Loucy (cell line): ENCODE measurements at regions not wholly inside any gene's neighbourhood (a gene's known extent, or its start where the extent isn't known, plus 50 kb on each side); places are given as distances from the start of the nearest gene placed in this dataset.
A peak's percentile ranks its signal among the peaks of the same experiment; 100 is the strongest.

Experiments
- H2AFZ ChIP-seq: fragments of 200-600 bp; sonication (generic); 2 replicates; pipeline ENCODE4 v1.6.0; 2016; ENCODE audit warnings: antibody characterized with exemption, mild to moderate bottlenecking, low read length, moderate library complexity
- H3F3A ChIP-seq: fragments of 200-600 bp; 2 replicates; pipeline ENCODE4 v1.6.0; 2016; ENCODE audit warnings: antibody characterized with exemption, low read depth, mild to moderate bottlenecking
- H3K27me3 ChIP-seq: fragments of 200-600 bp; sonication (generic); 2 replicates; pipeline ENCODE4 v1.6.1; 2014; ENCODE audit warnings: low read length, mild to moderate bottlenecking; ENCODE audit not compliant: insufficient read depth, poor library complexity, severe bottlenecking
- H3K36me3 ChIP-seq: fragments of 200-600 bp; sonication (generic); 2 replicates; pipeline ENCODE4 v1.6.1; 2016; ENCODE audit warnings: low read length; ENCODE audit not compliant: insufficient read depth
- H3K4me1 ChIP-seq: fragments of 200-600 bp; sonication (generic); 2 replicates; pipeline ENCODE4 v1.5.1; 2014; ENCODE audit warnings: low read length, mild to moderate bottlenecking; ENCODE audit not compliant: insufficient read depth, poor library complexity, severe bottlenecking
- H3K4me2 ChIP-seq: fragments of 200-600 bp; sonication (generic); 2 replicates; pipeline ENCODE4 v1.6.0; 2014; ENCODE audit warnings: antibody characterized with exemption, low read length, low read depth, mild to moderate bottlenecking; ENCODE audit not compliant: poor library complexity, severe bottlenecking
- H3K4me3 ChIP-seq: fragments of 200-600 bp; sonication (generic); 2 replicates; pipeline ENCODE4 v1.5.1; 2014; ENCODE audit warnings: low read length, mild to moderate bottlenecking, mixed read lengths; ENCODE audit not compliant: poor library complexity, severe bottlenecking
- H3K79me2 ChIP-seq: fragments of 200-600 bp; sonication (generic); 2 replicates; pipeline ENCODE4 v1.6.1; 2014; ENCODE audit warnings: low read length; ENCODE audit not compliant: insufficient read depth
- H3K9ac ChIP-seq: fragments of 200-600 bp; sonication (generic); 2 replicates; pipeline ENCODE4 v1.6.0; 2014; ENCODE audit warnings: mild to moderate bottlenecking, low read depth, low read length, moderate library complexity; ENCODE audit not compliant: poor library complexity, severe bottlenecking
- H3K9me2 ChIP-seq: fragments of 200-600 bp; sonication (generic); replicated peaks from 2 replicates; pipeline ENCODE4 v1.6.1; 2016; ENCODE audit warnings: low read depth, low read length, mixed read lengths
- H3K9me3 ChIP-seq: fragments of 200-600 bp; sonication (generic); 2 replicates; pipeline ENCODE4 v1.6.1; 2014; ENCODE audit warnings: mild to moderate bottlenecking, antibody characterized with exemption, low read length, low read depth; ENCODE audit not compliant: insufficient read depth
- H4K20me1 ChIP-seq: fragments of 200-600 bp; sonication (generic); 2 replicates; pipeline ENCODE4 v1.6.0; 2014; ENCODE audit warnings: antibody characterized with exemption, low read length, mild to moderate bottlenecking; ENCODE audit not compliant: insufficient read depth, poor library complexity, severe bottlenecking
- EZH2phosphoT487 ChIP-seq: fragments of 200-600 bp; IDR thresholded peaks from 2 replicates; pipeline ENCODE4 v1.6.1; 2018; ENCODE audit warnings: antibody characterized with exemption, mild to moderate bottlenecking, moderate library complexity, borderline replicate concordance
- TF ChIP-seq, protein P1 (sequence below): fragments of 200-600 bp; sonication (generic); conservative IDR thresholded peaks from 2 replicates; pipeline ENCODE4 v1.5.1; 2014; ENCODE audit warnings: mild to moderate bottlenecking, antibody characterized with exemption, low read length

DNA sequence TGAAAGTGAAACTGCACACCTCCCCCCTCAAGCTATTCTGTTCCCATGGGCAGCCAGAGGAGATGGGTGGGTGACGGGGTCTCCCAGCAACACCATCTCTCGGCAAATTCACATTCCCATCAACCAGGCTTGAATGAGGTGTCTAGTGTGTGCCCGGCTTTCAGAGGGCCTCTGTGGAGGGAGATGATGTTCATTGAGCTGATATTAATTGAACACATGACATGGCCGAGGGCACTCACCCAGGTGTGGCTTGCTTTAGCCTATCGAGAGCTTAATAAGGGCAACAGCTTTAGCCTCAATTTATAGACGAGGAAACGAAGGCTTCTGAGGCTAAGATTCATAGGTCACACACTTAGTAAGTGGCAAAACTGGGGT is 288.0 kb downstream of the UACA start:
- no peaks in the 10 kb centered on the region for H3K27me3 ChIP-seq
- peaks cover 72% of the 10 kb centered on the region for H3K4me1 ChIP-seq
- peak overlapping the region; percentile 44 for H3K9ac ChIP-seq
- H2AFZ ChIP-seq, result no peak overlapping the region
- no peaks in the 10 kb centered on the region for H3K9me3 ChIP-seq
- peak overlapping the region; percentile 52 for H3K4me2 ChIP-seq
- H3K36me3 ChIP-seq, result no peaks in the 10 kb centered on the region
- H3K9me2 ChIP-seq, result no peaks in the 10 kb centered on the region
- H4K20me1 ChIP-seq, result no peaks in the 10 kb centered on the region
- H3K4me3 ChIP-seq, result no peak overlapping the region
- H3F3A ChIP-seq, result no peaks in the 10 kb centered on the region
- H3K79me2 ChIP-seq, result no peaks in the 10 kb centered on the region
- TF ChIP-seq EZH2phosphoT487, result no peak
- TF ChIP-seq, protein P1, sequence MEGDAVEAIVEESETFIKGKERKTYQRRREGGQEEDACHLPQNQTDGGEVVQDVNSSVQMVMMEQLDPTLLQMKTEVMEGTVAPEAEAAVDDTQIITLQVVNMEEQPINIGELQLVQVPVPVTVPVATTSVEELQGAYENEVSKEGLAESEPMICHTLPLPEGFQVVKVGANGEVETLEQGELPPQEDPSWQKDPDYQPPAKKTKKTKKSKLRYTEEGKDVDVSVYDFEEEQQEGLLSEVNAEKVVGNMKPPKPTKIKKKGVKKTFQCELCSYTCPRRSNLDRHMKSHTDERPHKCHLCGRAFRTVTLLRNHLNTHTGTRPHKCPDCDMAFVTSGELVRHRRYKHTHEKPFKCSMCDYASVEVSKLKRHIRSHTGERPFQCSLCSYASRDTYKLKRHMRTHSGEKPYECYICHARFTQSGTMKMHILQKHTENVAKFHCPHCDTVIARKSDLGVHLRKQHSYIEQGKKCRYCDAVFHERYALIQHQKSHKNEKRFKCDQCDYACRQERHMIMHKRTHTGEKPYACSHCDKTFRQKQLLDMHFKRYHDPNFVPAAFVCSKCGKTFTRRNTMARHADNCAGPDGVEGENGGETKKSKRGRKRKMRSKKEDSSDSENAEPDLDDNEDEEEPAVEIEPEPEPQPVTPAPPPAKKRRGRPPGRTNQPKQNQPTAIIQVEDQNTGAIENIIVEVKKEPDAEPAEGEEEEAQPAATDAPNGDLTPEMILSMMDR, result no peak

DNA sequence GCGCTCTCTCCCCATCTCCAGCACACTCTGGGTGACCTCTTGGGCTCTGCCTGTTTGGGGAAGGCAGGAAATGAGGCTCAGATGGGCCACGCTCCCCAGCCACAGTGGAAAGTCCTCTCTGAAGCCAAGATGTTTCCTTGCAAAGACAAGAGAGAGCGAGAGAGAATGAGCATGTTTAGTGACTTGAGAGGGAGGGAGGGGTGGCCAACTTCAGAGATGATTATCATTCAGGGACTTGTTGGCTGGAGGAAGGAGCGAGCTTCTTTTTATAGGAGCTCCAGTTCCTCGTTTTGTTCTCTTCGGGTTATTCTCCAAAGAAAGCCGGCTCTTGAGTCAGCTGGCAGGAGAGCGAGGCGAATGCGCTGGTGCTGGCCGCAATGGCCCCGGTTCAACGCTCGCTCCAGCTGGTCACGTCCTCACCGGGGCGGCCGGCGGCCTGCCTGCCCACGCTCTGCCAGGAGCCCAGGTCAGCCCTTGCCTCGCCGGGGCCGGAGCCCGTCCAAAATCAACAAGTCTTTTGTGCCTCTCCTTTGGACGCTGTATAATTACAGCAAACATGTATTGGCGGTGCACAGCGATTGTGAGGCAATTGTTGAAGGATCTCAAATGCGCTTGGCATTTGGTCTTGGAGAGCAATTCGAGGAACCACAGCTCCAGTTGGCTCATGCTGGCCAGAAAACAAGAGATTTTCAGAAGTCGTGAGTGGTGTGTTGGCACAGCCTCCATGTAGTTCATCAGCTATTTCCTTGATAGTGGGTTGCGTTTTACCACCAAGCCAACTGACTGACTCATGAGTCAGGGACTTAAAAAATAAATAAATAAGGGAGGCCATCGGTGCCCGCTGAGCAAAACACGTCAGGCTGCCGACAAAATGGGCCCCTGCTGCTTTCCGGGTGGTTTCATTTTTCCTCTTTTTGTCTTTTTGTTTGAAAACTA is 288.6 kb downstream of the UACA start:
- Histone ChIP-seq H3K9ac (peak overlapping the region; percentile 44), H3K4me2 (peak overlapping the region; percentile 52), H3K27me3 (no peaks in the 10 kb centered on the region)

DNA sequence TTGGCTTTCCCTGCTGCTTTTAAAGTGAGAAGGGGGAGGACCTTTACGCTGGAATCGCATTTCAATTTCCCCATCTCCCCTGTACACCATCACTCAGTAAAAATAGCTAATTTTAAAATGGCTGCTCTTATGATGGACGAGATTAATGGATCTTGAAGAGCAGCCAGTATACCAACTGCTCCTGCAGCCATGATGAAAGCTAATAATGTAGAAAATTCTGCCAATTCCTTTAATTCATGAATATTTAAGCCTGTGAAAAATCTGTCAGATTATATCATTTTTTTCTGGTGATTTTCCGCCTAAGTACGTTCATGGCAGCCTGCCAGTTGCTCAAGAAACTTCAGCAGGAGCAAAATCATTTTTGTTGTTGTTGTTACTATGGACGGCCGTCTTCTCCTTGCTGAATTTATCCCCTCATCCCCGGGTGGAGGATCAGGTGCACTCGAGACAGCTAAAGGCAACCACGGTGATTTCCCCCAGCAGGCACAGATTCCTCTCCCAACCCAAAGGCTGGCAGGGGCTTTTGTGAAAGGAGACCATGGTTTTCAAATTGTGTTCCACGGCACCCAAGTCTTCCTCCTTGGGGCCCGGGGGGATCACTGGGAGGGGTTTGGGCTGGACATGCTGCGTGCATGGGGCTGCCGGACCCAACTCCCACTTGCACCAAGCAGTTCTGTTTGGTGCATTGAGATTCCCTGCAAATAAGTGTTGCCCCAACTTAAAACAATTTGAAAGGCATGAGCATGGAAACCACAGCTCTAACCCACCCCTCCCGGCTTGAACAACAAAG is 289.6 kb downstream of the UACA start:
- Histone ChIP-seq H3K36me3 (no peaks in the 10 kb centered on the region), H3K9me2 (no peaks in the 10 kb centered on the region), H3K4me2 (peak overlapping the region; percentile 52), H2AFZ (no peak overlapping the region), H3K4me1 (peaks cover 59% of the 10 kb centered on the region), H3K79me2 (no peaks in the 10 kb centered on the region), H3K4me3 (no peak overlapping the region), H3F3A (no peaks in the 10 kb centered on the region), H3K27me3 (no peaks in the 10 kb centered on the region), H3K9ac (peak overlapping the region; percentile 44), H3K9me3 (no peaks in the 10 kb centered on the region), H4K20me1 (no peaks in the 10 kb centered on the region)
- no peak for TF ChIP-seq EZH2phosphoT487
- TF ChIP-seq, protein P1, result no peak

More for the DNA sequence above, 288.6 kb downstream of the UACA start:
- no peak overlapping the region for H2AFZ ChIP-seq
- H3K9me3 ChIP-seq, result no peaks in the 10 kb centered on the region
- TF ChIP-seq EZH2phosphoT487, result no peak
- TF ChIP-seq, protein P1, result no peak
- no peaks in the 10 kb centered on the region for H3K79me2 ChIP-seq
- H3K4me1 ChIP-seq, result peaks cover 66% of the 10 kb centered on the region
- H3K4me3 ChIP-seq, result peak overlapping the region; percentile 3
- H3K36me3 ChIP-seq, result no peaks in the 10 kb centered on the region
- H3F3A ChIP-seq, result no peaks in the 10 kb centered on the region
- H3K9me2 ChIP-seq, result no peaks in the 10 kb centered on the region
- H4K20me1 ChIP-seq, result no peaks in the 10 kb centered on the region
